22Rv1 (cell line): ENCODE measurements at regions not wholly inside any gene's neighbourhood (a gene's known extent, or its start where the extent isn't known, plus 50 kb on each side); places are given as distances from the start of the nearest gene placed in this dataset.

Experiments used
- CTCF ChIP-seq: fragments of 450-650 bp; IDR thresholded peaks from 2 replicates; pipeline ENCODE4 v1.5.1; 2017; ENCODE audit warnings: mild to moderate bottlenecking
- ZFX ChIP-seq: fragments of 450-650 bp; IDR thresholded peaks from 2 replicates; pipeline ENCODE4 v1.6.1; 2017; ENCODE audit warnings: antibody characterized with exemption, borderline replicate concordance

GRCh38 chr3:109679664-109680063, 342.3 kb upstream of the DPPA4 start:
- TF ChIP-seq CTCF (no peak), ZFX (no peak)
